ENCODE measurements at regions not wholly inside any gene's neighbourhood (a gene's known extent, or its start where the extent isn't known, plus 50 kb on each side); places are given as distances from the start of the nearest gene placed in this dataset.

DNA sequence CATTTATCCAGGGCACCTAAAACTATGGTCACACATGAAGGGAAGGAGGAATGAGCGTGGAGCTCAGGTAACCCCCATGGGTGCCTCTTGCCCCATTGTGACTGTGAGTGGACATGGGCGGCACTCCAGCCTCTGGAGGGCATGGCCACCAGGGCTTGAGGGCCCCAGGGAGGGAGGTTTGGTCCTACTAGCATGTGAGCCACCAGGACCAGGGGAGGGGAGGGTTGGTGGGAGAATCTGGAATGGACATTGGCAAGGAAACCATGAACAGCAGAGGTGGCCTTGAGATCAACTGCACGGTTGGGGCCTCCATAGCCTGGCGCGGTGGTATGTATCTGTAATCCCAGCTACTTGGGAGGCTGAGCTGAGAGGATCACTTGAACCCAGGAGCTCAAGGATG lies 623.6 kb downstream of the AACS start:
- Histone ChIP-seq H3K9ac (ENCODE audit: low read length) (no peak overlapping the region), H3K4me2 (ENCODE audit: low read depth, low read length, poor library complexity, severe bottlenecking) (no peak overlapping the region), H3K4me3 (ENCODE audit: insufficient read depth, low read length, poor library complexity, severe bottlenecking) (no peak overlapping the region), H3K9me3 (ENCODE audit: insufficient read depth, low read length) (no peaks in the 10 kb centered on the region), H3F3A (ENCODE audit: insufficient read depth) (no peaks in the 10 kb centered on the region), H3K79me2 (ENCODE audit: insufficient read depth, low read length) (no peaks in the 10 kb centered on the region), H3K27me3 (ENCODE audit: low read length) (no peaks in the 10 kb centered on the region), H3K9me2 (replicated peaks; ENCODE audit: insufficient read depth, low read length) (no peaks in the 10 kb centered on the region), H2AFZ (ENCODE audit: low read depth, low read length, severe bottlenecking) (no peak overlapping the region), H3K36me3 (ENCODE audit: low read length) (no peaks in the 10 kb centered on the region), H3K27ac (ENCODE audit: low read depth, low read length) (no peak overlapping the region), H4K20me1 (ENCODE audit: low read depth, low read length) (no peaks in the 10 kb centered on the region)
- no peak for TF ChIP-seq EZH2phosphoT487 (conservative IDR thresholded peaks at IDR 0.05; ENCODE audit: low read length)
- TF ChIP-seq, protein P1, sequence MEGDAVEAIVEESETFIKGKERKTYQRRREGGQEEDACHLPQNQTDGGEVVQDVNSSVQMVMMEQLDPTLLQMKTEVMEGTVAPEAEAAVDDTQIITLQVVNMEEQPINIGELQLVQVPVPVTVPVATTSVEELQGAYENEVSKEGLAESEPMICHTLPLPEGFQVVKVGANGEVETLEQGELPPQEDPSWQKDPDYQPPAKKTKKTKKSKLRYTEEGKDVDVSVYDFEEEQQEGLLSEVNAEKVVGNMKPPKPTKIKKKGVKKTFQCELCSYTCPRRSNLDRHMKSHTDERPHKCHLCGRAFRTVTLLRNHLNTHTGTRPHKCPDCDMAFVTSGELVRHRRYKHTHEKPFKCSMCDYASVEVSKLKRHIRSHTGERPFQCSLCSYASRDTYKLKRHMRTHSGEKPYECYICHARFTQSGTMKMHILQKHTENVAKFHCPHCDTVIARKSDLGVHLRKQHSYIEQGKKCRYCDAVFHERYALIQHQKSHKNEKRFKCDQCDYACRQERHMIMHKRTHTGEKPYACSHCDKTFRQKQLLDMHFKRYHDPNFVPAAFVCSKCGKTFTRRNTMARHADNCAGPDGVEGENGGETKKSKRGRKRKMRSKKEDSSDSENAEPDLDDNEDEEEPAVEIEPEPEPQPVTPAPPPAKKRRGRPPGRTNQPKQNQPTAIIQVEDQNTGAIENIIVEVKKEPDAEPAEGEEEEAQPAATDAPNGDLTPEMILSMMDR (IDR thresholded peaks at IDR 0.05; ENCODE audit: insufficient read depth, low read length, poor library complexity, severe bottlenecking), result no peak

DNA sequence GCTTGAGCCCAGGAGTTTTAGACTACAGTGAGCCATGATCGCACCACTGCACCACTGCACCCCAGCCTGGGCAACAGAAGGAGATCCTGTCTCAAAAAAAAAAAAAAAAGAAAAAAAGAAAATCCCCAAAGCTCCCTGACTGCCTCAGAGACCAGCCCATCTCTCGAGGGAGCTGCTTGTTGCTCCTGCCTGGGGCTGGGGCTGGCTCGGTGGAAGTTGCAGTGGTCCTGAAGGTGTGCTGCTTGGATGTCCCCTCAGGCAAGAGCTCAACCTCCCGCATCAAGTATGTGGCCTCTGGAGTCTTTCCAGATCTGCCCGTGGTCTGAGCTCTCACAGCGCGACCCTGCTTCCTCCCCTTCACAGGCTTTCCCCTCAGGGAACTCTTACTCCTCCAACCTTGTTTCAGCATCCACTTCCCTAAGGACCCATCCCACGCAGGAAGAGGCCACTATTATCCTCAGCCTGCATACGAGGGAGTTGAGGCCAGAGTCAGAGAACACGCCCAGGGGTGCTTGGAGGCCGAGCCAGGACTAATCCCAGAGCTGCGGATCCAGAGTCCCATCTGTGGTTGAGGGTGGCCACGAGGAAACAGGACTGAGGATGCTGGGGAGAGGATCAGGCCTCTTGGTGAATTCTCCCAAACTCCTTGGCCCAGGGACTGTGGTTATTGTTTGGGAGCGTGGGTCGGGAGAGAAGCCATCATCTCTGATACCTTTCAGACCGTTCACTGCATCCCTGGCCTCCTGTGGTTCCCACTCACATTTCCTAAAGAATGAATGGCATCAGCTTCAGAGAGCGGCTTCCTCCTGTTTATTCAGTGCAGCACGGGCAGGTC lies 624.6 kb downstream of the AACS start:
- no peak overlapping the region for H3K4me2 ChIP-seq (ENCODE audit: low read depth, low read length, poor library complexity, severe bottlenecking)
- no peak for TF ChIP-seq EZH2phosphoT487 (conservative IDR thresholded peaks at IDR 0.05; ENCODE audit: low read length)
- TF ChIP-seq, protein P1 (IDR thresholded peaks at IDR 0.05; ENCODE audit: insufficient read depth, low read length, poor library complexity, severe bottlenecking), result no peak
- H2AFZ ChIP-seq (ENCODE audit: low read depth, low read length, severe bottlenecking), result no peak overlapping the region
- H3K9me3 ChIP-seq (ENCODE audit: insufficient read depth, low read length), result no peaks in the 10 kb centered on the region
- no peak overlapping the region for H3K27ac ChIP-seq (ENCODE audit: low read depth, low read length)
- H3K9ac ChIP-seq (ENCODE audit: low read length), result no peak overlapping the region
- H4K20me1 ChIP-seq (ENCODE audit: low read depth, low read length), result no peaks in the 10 kb centered on the region
- no peaks in the 10 kb centered on the region for H3K27me3 ChIP-seq (ENCODE audit: low read length)
- H3F3A ChIP-seq (ENCODE audit: insufficient read depth), result no peaks in the 10 kb centered on the region
- no peaks in the 10 kb centered on the region for H3K9me2 ChIP-seq (replicated peaks; ENCODE audit: insufficient read depth, low read length)
- no peaks in the 10 kb centered on the region for H3K36me3 ChIP-seq (ENCODE audit: low read length)
- no peaks in the 10 kb centered on the region for H3K79me2 ChIP-seq (ENCODE audit: insufficient read depth, low read length)
- no peak overlapping the region for H3K4me3 ChIP-seq (ENCODE audit: insufficient read depth, low read length, poor library complexity, severe bottlenecking)

DNA sequence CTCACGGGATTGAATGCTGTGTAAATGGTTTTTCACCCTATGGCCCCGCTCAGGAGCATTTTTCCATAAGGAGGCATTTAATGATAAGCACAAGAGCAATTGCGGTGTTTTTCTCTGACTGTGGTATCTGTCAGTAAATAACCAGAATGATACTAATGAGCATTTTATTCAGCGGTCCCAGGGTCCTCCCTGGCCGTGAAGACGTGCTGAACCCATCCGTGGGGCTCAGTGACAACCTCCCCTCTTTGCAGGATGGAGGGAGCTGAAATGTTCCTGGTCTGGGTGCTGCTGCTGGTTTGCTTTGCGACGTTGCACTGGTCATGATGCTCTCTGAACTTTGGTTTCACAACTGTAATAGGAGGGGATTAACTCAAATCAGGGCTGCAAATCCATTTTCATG lies 625.6 kb downstream of the AACS start:
- no peak for TF ChIP-seq EZH2phosphoT487 (conservative IDR thresholded peaks at IDR 0.05; ENCODE audit: low read length)
- TF ChIP-seq, protein P1 (IDR thresholded peaks at IDR 0.05; ENCODE audit: insufficient read depth, low read length, poor library complexity, severe bottlenecking), result no peak
- Histone ChIP-seq H3K27ac (ENCODE audit: low read depth, low read length) (no peak overlapping the region), H3K4me2 (ENCODE audit: low read depth, low read length, poor library complexity, severe bottlenecking) (no peak overlapping the region), H2AFZ (ENCODE audit: low read depth, low read length, severe bottlenecking) (no peak overlapping the region), H3K79me2 (ENCODE audit: insufficient read depth, low read length) (no peaks in the 10 kb centered on the region), H3K27me3 (ENCODE audit: low read length) (no peaks in the 10 kb centered on the region), H3K4me3 (ENCODE audit: insufficient read depth, low read length, poor library complexity, severe bottlenecking) (no peak overlapping the region), H3K9me3 (ENCODE audit: insufficient read depth, low read length) (no peaks in the 10 kb centered on the region), H3K9me2 (replicated peaks; ENCODE audit: insufficient read depth, low read length) (no peaks in the 10 kb centered on the region), H3F3A (ENCODE audit: insufficient read depth) (no peaks in the 10 kb centered on the region), H4K20me1 (ENCODE audit: low read depth, low read length) (no peaks in the 10 kb centered on the region), H3K36me3 (ENCODE audit: low read length) (no peaks in the 10 kb centered on the region), H3K9ac (ENCODE audit: low read length) (no peak overlapping the region)
